ENCODE measurements at regions not wholly inside any gene's neighbourhood (a gene's known extent, or its start where the extent isn't known, plus 50 kb on each side); places are given as distances from the start of the nearest gene placed in this dataset.

DNA sequence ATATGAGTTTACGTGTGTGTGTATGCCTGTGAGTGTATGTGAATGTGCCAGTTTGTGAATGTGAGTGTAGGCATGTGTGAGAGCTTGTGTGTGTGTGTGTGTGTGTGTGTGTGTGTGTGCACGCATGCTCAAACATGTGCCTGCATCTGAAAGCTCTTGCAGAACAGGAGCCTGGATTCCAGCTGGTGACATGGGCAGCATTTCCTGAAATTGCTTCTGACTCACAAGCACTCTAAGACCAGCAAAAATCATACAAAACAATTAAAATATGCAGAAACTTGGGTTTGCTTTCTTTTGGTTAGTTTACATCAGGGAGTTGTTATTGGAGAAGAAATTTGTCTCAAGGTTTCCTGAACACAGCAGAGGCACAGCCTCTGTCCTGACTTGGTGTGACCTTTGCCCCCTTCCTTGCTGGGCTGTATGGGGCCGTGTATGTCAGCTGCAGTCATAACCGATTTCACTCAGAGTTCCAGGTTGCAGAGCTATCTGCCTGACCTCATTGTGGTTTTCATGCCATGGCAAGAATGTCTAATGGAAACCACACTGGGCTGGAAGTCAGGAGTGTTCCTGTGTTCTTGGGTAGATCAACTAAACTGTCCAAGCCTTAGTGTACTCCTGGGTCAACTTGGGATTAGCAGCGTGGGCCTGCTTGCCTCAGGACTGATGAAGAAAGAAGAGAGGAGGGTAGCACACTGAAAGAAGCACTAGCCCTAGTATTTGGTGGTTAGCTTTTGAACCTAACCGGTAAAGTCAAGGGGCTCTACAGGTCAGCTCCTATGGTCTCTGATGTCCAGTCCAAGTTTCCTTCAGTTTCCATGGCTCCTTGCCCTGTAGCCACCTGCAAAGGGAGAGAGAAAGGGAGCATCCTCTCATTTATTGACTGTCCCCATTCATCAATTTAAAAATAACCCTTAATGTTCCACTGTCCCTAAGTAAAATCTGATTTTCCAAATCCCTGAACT lies 143.7 kb downstream of the SNX19 start:
- DNase-seq (no peak), ATAC-seq (peak; percentile 63)
- TF ChIP-seq, protein P1, sequence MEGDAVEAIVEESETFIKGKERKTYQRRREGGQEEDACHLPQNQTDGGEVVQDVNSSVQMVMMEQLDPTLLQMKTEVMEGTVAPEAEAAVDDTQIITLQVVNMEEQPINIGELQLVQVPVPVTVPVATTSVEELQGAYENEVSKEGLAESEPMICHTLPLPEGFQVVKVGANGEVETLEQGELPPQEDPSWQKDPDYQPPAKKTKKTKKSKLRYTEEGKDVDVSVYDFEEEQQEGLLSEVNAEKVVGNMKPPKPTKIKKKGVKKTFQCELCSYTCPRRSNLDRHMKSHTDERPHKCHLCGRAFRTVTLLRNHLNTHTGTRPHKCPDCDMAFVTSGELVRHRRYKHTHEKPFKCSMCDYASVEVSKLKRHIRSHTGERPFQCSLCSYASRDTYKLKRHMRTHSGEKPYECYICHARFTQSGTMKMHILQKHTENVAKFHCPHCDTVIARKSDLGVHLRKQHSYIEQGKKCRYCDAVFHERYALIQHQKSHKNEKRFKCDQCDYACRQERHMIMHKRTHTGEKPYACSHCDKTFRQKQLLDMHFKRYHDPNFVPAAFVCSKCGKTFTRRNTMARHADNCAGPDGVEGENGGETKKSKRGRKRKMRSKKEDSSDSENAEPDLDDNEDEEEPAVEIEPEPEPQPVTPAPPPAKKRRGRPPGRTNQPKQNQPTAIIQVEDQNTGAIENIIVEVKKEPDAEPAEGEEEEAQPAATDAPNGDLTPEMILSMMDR (IDR thresholded peaks at IDR 0.05), result no peak
- no peak overlapping the region for H3K4me3 ChIP-seq
- no peaks in the 10 kb centered on the region for H3K27me3 ChIP-seq
- H3K4me1 ChIP-seq, result peaks cover 0 to 2% of the 10 kb centered on the region in 2 donors
- intact Hi-C loops (cut with DNase I), result no loop called here
- H3K27ac ChIP-seq, result peak overlapping the region in 1 of 2 donors; percentile 5
- no peaks in the 10 kb centered on the region for H3K36me3 ChIP-seq
- no peaks in the 10 kb centered on the region for H3K9me3 ChIP-seq

DNA sequence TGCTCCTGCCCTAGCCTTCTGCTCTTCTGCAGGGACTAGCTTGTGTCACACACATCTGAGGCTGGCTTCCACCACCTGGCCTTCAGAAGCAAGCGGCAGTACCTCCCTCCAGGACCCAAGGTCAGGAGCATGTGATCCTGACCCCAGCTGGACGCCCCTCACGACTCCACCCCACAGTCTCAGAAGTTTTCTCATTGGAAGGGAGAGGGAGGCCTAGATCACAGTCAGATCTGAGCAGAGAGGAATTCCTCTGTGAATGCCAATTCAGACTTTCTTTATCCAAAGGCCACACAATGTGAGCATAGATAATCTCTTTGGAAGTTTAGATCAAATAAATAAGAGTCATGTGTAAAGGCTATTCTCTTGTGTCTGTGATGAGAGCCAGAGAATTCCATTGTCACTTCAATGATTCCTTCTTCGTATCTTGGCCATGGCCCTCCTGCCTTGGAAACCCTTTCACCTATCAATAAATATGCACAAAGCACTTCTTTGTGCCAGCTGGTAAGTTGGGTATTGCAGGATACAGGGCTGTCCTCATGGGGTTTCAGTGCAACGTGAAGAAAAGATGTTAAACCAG lies 142.9 kb downstream of the SNX19 start:
- Histone ChIP-seq H3K36me3 (no peaks in the 10 kb centered on the region), H3K4me1 (peaks cover 0 to 2% of the 10 kb centered on the region in 2 donors), H3K27me3 (no peaks in the 10 kb centered on the region), H3K4me3 (no peak overlapping the region), H3K27ac (no peak overlapping the region), H3K9me3 (no peaks in the 10 kb centered on the region)
- intact Hi-C loops (cut with DNase I), result no loop called here
- TF ChIP-seq, protein P1 (IDR thresholded peaks at IDR 0.05), result no peak
- ATAC-seq, result no peak
- no peak for DNase-seq

DNA sequence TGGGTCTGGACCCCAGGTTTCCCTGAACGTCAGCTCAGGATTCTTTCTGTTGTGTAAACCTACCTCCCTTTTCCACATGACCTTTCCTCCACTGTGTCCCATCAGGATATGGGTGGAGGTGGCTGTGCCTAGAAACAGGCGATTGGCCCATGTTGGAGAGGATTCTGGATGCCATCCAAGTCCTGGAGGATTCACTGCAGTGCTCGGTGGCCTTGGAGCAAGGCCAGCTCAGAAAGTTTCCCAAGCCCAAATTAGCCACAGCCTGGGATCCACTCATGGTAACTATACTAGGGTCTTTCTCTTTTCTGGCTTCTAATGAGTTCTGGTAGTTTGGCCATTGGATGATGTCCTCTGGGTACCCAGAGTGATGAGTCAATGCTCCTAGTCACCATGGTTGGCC lies 141.6 kb downstream of the SNX19 start:
- intact Hi-C loops (cut with DNase I), result no loop called here
- ATAC-seq, result no peak
- H3K36me3 ChIP-seq, result no peaks in the 10 kb centered on the region
- peaks cover 0 to 2% of the 10 kb centered on the region in 2 donors for H3K4me1 ChIP-seq
- TF ChIP-seq, protein P1 (IDR thresholded peaks at IDR 0.05), result no peak
- H3K27me3 ChIP-seq, result no peaks in the 10 kb centered on the region
- H3K27ac ChIP-seq, result no peak overlapping the region
- no peaks in the 10 kb centered on the region for H3K9me3 ChIP-seq
- DNase-seq, result no peak
- H3K4me3 ChIP-seq, result no peak overlapping the region

DNA sequence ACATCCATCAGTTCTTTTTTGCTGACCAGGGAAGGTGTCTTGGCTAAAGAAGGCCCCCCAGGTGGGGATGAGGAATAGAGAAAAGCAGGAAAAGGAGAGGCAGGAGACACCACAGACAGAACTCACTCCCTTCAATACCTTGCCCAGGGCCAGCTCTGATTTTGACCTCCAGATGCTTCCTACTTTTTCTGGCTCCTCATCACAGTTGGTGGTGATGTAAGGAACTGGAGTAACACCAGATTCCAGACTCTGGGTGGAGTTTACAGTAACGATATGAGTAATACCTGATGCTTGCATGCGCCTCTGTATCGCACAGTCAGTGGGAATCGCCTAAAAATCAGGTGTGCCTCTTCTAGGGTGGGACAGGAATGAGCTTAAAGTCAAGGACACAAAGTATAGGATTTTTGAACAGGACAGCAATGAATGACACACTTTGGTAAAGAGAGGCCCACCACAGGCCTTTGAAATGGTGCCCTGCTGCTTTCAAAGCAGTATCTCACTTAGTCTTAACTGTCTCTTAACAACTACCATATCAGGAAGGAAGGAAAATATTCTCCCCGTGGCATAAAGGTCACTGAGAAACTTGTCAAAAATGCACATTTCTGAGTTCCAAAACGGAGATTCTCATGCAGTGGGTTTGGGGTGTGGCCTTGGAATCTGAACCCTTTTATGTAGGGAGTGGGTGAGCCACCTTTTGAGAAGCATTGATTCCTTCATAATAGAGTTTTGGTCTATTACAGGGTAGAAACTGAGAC lies 140.8 kb downstream of the SNX19 start:
- ATAC-seq (peak; percentile 12), DNase-seq (no peak)
- H3K9me3 ChIP-seq, result no peaks in the 10 kb centered on the region
- H3K4me1 ChIP-seq, result peaks cover 0 to 2% of the 10 kb centered on the region in 2 donors
- no peak overlapping the region for H3K27ac ChIP-seq
- intact Hi-C loops (cut with DNase I), result no loop called here
- no peaks in the 10 kb centered on the region for H3K36me3 ChIP-seq
- H3K27me3 ChIP-seq, result no peaks in the 10 kb centered on the region
- TF ChIP-seq, protein P1 (IDR thresholded peaks at IDR 0.05), result no peak
- H3K4me3 ChIP-seq, result no peak overlapping the region

DNA sequence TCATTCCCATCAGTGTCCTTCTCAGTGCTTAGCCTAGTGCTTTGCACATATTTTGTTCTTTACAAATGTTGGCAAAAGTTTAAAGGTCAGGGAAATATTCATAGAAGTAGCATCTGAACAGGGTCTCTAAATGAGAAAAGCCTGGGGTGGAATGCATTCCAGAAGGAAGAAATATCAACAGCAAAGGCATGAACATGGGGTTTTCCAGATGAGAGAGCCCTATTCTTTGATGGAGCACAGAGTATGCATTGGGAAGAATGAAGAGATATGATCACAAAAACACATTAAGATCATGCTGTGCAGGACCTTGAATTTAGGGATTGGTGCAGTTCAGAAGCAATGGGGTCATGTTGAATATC lies 140.2 kb downstream of the SNX19 start:
- H3K4me1 ChIP-seq, result peaks cover 0 to 2% of the 10 kb centered on the region in 2 donors
- H3K36me3 ChIP-seq, result no peaks in the 10 kb centered on the region
- no peaks in the 10 kb centered on the region for H3K9me3 ChIP-seq
- TF ChIP-seq, protein P1 (IDR thresholded peaks at IDR 0.05), result no peak
- DNase-seq, result no peak
- intact Hi-C loops (cut with DNase I), result no loop called here
- H3K27me3 ChIP-seq, result no peaks in the 10 kb centered on the region
- ATAC-seq, result no peak
- no peak overlapping the region for H3K4me3 ChIP-seq
- H3K27ac ChIP-seq, result no peak overlapping the region

All from left lung (tissue), 4 donors.